ENCODE measurements at regions not wholly inside any gene's neighbourhood (a gene's known extent, or its start where the extent isn't known, plus 50 kb on each side); places are given as distances from the start of the nearest gene placed in this dataset.

GRCh38 chr20:48385527-48385926 lies 442.3 kb downstream of the PREX1 start:
- H3K27ac ChIP-seq: no peak overlapping the region
- H3K27me3 ChIP-seq: no peaks in the 10 kb centered on the region
- no peak for TF ChIP-seq CTCF (IDR thresholded peaks at IDR 0.05; ENCODE audit: low read depth, low read length)
- no peaks in the 10 kb centered on the region for H3K4me1 ChIP-seq (ENCODE audit: low read depth)
- no peaks in the 10 kb centered on the region for H3K9me3 ChIP-seq (ENCODE audit: low read depth)
- DNase-seq (ENCODE audit: low read depth in 1 of 2, low spot score in 1 of 2): no peak
- no peaks in the 10 kb centered on the region for H3K36me3 ChIP-seq
- no peak overlapping the region for H3K4me3 ChIP-seq

DNA sequence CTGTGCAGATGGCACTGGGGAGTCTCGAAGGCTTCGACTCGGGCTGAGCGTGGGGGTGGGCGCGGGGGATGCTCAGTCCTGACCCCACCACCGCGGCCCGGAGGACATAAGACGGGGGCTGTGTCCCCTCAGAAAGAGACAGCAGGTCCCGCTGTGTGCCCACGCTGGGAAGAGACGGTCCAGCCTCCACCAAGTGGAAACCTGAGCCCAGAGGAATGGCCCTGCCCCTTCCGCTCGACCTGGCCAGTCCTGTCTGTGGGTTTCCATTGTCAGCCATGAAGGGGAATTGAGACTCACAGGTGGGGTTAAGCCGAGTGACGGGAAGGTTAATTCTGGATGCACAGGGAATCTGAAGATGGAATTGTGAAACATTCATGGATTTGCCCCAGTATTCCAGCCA lies 442.7 kb downstream of the PREX1 start:
- H3K36me3 ChIP-seq: no peaks in the 10 kb centered on the region
- no peaks in the 10 kb centered on the region for H3K4me1 ChIP-seq (ENCODE audit: low read depth)
- no peak for DNase-seq (ENCODE audit: low read depth in 1 of 2, low spot score in 1 of 2)
- TF ChIP-seq CTCF (IDR thresholded peaks at IDR 0.05; ENCODE audit: low read depth, low read length): no peak
- no peak overlapping the region for H3K4me3 ChIP-seq
- no peak overlapping the region for H3K27ac ChIP-seq
- H3K27me3 ChIP-seq: no peaks in the 10 kb centered on the region
- no peaks in the 10 kb centered on the region for H3K9me3 ChIP-seq (ENCODE audit: low read depth)

DNA sequence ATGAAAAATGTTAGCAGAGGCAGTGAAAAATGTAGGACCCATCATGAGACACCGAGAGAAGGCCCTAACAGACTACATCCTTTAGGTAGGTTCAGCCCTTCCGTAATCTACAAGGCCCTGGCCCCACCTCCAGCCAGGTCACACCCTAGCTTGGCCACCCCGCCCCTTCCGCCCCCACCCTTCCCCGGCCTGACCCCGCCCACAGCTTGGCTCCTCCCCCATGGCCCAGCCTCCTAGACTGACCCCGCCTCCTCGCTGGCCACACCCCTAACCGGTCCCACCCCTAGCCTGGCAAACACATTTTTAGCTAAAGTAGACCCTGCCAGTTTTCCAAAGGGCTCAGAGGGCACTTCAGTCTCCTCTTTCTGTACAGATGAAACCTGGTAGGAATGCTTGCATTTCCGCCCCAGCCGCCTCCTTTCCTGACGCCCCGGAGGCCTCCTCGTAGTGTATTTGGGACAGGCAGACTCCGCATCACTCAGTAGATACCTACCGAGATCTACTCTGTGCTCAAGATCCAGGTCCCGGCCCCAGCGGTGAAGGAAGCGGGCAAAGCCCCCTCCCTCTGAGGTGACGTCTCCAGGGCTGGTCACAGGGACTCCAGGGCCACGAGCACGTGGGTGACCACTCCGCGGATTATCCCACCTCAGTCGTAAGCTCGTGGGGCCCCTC lies 443.5 kb downstream of the PREX1 start:
- TF ChIP-seq CTCF (IDR thresholded peaks at IDR 0.05; ENCODE audit: low read depth, low read length): no peak
- no peak for DNase-seq (ENCODE audit: low read depth in 1 of 2, low spot score in 1 of 2)

GRCh38 chr20:48383252-48383651 lies 444.5 kb downstream of the PREX1 start:
- no peak overlapping the region for H3K27ac ChIP-seq
- H3K36me3 ChIP-seq: no peaks in the 10 kb centered on the region
- no peak overlapping the region for H3K4me3 ChIP-seq
- no peak for DNase-seq (ENCODE audit: low read depth in 1 of 2, low spot score in 1 of 2)
- H3K27me3 ChIP-seq: no peaks in the 10 kb centered on the region
- no peak for TF ChIP-seq CTCF (IDR thresholded peaks at IDR 0.05; ENCODE audit: low read depth, low read length)
- no peaks in the 10 kb centered on the region for H3K4me1 ChIP-seq (ENCODE audit: low read depth)
- no peaks in the 10 kb centered on the region for H3K9me3 ChIP-seq (ENCODE audit: low read depth)

More for the DNA sequence above, 443.5 kb downstream of the PREX1 start:
- Histone ChIP-seq H3K9me3 (ENCODE audit: low read depth) (no peaks in the 10 kb centered on the region), H3K4me3 (no peak overlapping the region), H3K27ac (no peak overlapping the region), H3K36me3 (no peaks in the 10 kb centered on the region), H3K27me3 (no peaks in the 10 kb centered on the region), H3K4me1 (ENCODE audit: low read depth) (no peaks in the 10 kb centered on the region)

DNA sequence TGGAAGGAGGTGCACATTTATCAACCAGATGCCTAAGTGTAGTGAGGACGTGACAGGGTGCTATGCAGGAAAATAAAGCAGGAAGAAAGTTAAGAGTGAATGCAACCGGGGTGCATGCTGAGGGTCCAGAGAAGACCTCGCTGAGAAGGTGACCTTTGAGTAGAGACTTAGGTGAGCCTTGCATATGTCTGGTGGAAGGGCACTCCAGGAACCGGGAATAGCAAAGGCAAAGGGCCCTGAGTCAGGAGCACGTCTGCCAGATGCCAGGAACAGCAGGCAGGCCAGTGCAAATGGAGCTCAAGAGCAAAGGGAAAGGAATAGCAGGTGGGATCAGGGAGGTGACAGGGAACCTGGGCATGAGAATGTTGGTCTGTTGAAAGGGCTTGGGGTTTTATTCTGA lies 445.5 kb downstream of the PREX1 start:
- Histone ChIP-seq H3K4me1 (ENCODE audit: low read depth) (no peaks in the 10 kb centered on the region), H3K9me3 (ENCODE audit: low read depth) (no peaks in the 10 kb centered on the region), H3K27ac (no peak overlapping the region), H3K36me3 (no peaks in the 10 kb centered on the region), H3K27me3 (no peaks in the 10 kb centered on the region), H3K4me3 (no peak overlapping the region)
- DNase-seq (ENCODE audit: low read depth in 1 of 2, low spot score in 1 of 2): no peak
- TF ChIP-seq CTCF (IDR thresholded peaks at IDR 0.05; ENCODE audit: low read depth, low read length): no peak
